Neural progenitor cell (in vitro differentiated cells): ENCODE measurements at regions not wholly inside any gene's neighbourhood (a gene's known extent, or its start where the extent isn't known, plus 50 kb on each side); places are given as distances from the start of the nearest gene placed in this dataset.
"Not testable (repeated sequence)": the region's sequence is repeated elsewhere in the genome, so short reads cannot be mapped to it uniquely, and the experiment has no call there.

Source experiments
- DNase-seq: peaks from one replicate; pipeline ENCODE4 v3.0.0-alpha.2; 2016; ENCODE audit warnings: low spot score
- H2AFZ ChIP-seq: fragments of 200-600 bp; sonication (generic); replicated peaks from 2 replicates; pipeline ENCODE4 v1.6.1; 2016; ENCODE audit warnings: antibody characterized with exemption
- H3F3A ChIP-seq: fragments of 200-600 bp; sonication (generic); 2 replicates; pipeline ENCODE4 v1.6.1; 2016; ENCODE audit warnings: antibody characterized with exemption, low read depth
- H3K27ac ChIP-seq: fragments of 200-600 bp; sonication (generic); 2 replicates; pipeline ENCODE4 v1.5.1; 2016; ENCODE audit warnings: mild to moderate bottlenecking
- H3K27me3 ChIP-seq: fragments of 200-600 bp; sonication (generic); 2 replicates; pipeline ENCODE4 v1.6.1; 2016; ENCODE audit warnings: mild to moderate bottlenecking, moderate library complexity
- H3K36me3 ChIP-seq: fragments of 200-600 bp; sonication (generic); 2 replicates; pipeline ENCODE4 v1.5.1; 2016
- H3K4me1 ChIP-seq: fragments of 200-600 bp; sonication (generic); 2 replicates; pipeline ENCODE4 v1.6.1; 2016; ENCODE audit warnings: mixed run types
- H3K4me2 ChIP-seq: fragments of 200-600 bp; sonication (generic); 2 replicates; pipeline ENCODE4 v1.6.1; 2016
- H3K4me3 ChIP-seq: fragments of 200-600 bp; sonication (generic); 2 replicates; pipeline ENCODE4 v1.5.1; 2016
- H3K79me2 ChIP-seq: fragments of 200-600 bp; sonication (generic); 2 replicates; pipeline ENCODE4 v1.6.1; 2016; ENCODE audit warnings: low read depth
- H3K9ac ChIP-seq: fragments of 200-600 bp; sonication (generic); 2 replicates; pipeline ENCODE4 v1.6.1; 2016
- H3K9me3 ChIP-seq: fragments of 200-600 bp; sonication (generic); 2 replicates; pipeline ENCODE4 v1.5.1; 2016; ENCODE audit warnings: low read depth
- H4K20me1 ChIP-seq: fragments of 200-600 bp; sonication (generic); 2 replicates; pipeline ENCODE4 v1.6.1; 2016; ENCODE audit warnings: low read depth
- H3K27ac Mint-ChIP-seq: 3 replicates; pipeline ENCODE4 v1.8.0; 2021; ENCODE audit warnings: mixed read lengths
- H3K27me3 Mint-ChIP-seq: 2 replicates; pipeline ENCODE4 v1.8.0; 2022; ENCODE audit warnings: low read depth, mild to moderate bottlenecking, inconsistent platforms, moderate library complexity, mixed read lengths; ENCODE audit not compliant: insufficient read depth
- H3K36me3 Mint-ChIP-seq: 3 replicates; pipeline ENCODE4 v1.8.0; 2021; ENCODE audit warnings: mixed read lengths
- H3K4me1 Mint-ChIP-seq: 3 replicates; pipeline ENCODE4 v1.8.0; 2021; ENCODE audit warnings: mixed read lengths
- H3K4me3 Mint-ChIP-seq: 3 replicates; pipeline ENCODE4 v1.8.0; 2021; ENCODE audit warnings: mild to moderate bottlenecking, moderate library complexity, mixed read lengths
- H3K9me3 Mint-ChIP-seq: 3 replicates; pipeline ENCODE4 v1.8.0; 2020; ENCODE audit warnings: mixed read lengths
- CTCF ChIP-seq: fragments of 200-600 bp; sonication (generic); IDR thresholded peaks from 2 replicates; pipeline ENCODE4 v1.5.1; 2017; ENCODE audit warnings: antibody characterized with exemption, mild to moderate bottlenecking
- EZH2 ChIP-seq: fragments of 200-600 bp; sonication (generic); IDR thresholded peaks from 2 replicates; pipeline ENCODE4 v1.6.1; 2017; ENCODE audit warnings: antibody characterized with exemption, mild to moderate bottlenecking, moderate library complexity
- EZH2phosphoT487 ChIP-seq: fragments of 200-600 bp; sonication (generic); IDR thresholded peaks from 2 replicates; pipeline ENCODE4 v1.6.1; 2017; ENCODE audit warnings: antibody characterized with exemption

- Histone ChIP-seq H3F3A (no peaks in the 10 kb centered on the region), H3K9me3 (no peaks in the 10 kb centered on the region), H3K27ac (no peak overlapping the region), H3K27me3 (no peaks in the 10 kb centered on the region), H3K4me2 (no peak overlapping the region), H3K79me2 (no peaks in the 10 kb centered on the region), H4K20me1 (no peaks in the 10 kb centered on the region), H3K9ac (no peak overlapping the region), H3K4me1 (no peaks in the 10 kb centered on the region), H2AFZ (peak overlapping the region; percentile 76), H3K4me3 (no peak overlapping the region), H3K36me3 (no peaks in the 10 kb centered on the region)
- TF ChIP-seq EZH2, result no peak
- TF ChIP-seq CTCF, result no peak
- TF ChIP-seq EZH2phosphoT487, result no peak
- Mint-ChIP-seq H3K36me3 (no peaks in the 10 kb centered on the region), H3K4me3 (no peak overlapping the region), H3K27ac (no peak overlapping the region), H3K9me3 (no peaks in the 10 kb centered on the region), H3K27me3 (peaks cover 4% of the 10 kb centered on the region), H3K4me1 (no peaks in the 10 kb centered on the region)
- no peak for DNase-seq
These were observed 554.3 kb upstream of the MIS18BP1 start for GRCh38 chr14:45807178-45807899.

- DNase-seq, result no peak
- Mint-ChIP-seq H3K9me3 (no peaks in the 10 kb centered on the region), H3K4me1 (peaks cover 7% of the 10 kb centered on the region), H3K4me3 (no peak overlapping the region), H3K36me3 (no peaks in the 10 kb centered on the region), H3K27ac (no peak overlapping the region), H3K27me3 (peaks cover 6% of the 10 kb centered on the region)
- Histone ChIP-seq H3K9me3 (no peaks in the 10 kb centered on the region), H2AFZ (no peak overlapping the region), H3K4me3 (no peak overlapping the region), H3K27me3 (no peaks in the 10 kb centered on the region), H3K36me3 (no peaks in the 10 kb centered on the region), H3K79me2 (no peaks in the 10 kb centered on the region), H3F3A (no peaks in the 10 kb centered on the region), H3K4me2 (no peak overlapping the region), H3K27ac (no peak overlapping the region), H3K4me1 (peaks cover 8% of the 10 kb centered on the region), H4K20me1 (no peaks in the 10 kb centered on the region), H3K9ac (no peak overlapping the region)
- no peak for TF ChIP-seq EZH2phosphoT487
These were observed 546.5 kb upstream of the MIS18BP1 start for GRCh38 chr14:45799511-45799910.

GRCh38 chr14:45798659-45799058 lies 545.7 kb upstream of the MIS18BP1 start:
- Mint-ChIP-seq H3K27ac (no peak overlapping the region), H3K27me3 (peaks cover 6% of the 10 kb centered on the region), H3K9me3 (no peaks in the 10 kb centered on the region), H3K4me3 (no peak overlapping the region), H3K4me1 (peaks cover 7% of the 10 kb centered on the region), H3K36me3 (no peaks in the 10 kb centered on the region)
- no peak overlapping the region for H3K4me2 ChIP-seq
- no peaks in the 10 kb centered on the region for H3K36me3 ChIP-seq
- H3K9ac ChIP-seq, result no peak overlapping the region
- no peak overlapping the region for H3K4me3 ChIP-seq
- H4K20me1 ChIP-seq, result no peaks in the 10 kb centered on the region
- H3K4me1 ChIP-seq, result peaks cover 8% of the 10 kb centered on the region
- TF ChIP-seq CTCF, result no peak
- H3K79me2 ChIP-seq, result no peaks in the 10 kb centered on the region
- H3K27me3 ChIP-seq, result no peaks in the 10 kb centered on the region
- no peak overlapping the region for H3K27ac ChIP-seq
- no peak for DNase-seq
- no peak overlapping the region for H2AFZ ChIP-seq
- no peaks in the 10 kb centered on the region for H3K9me3 ChIP-seq
- no peaks in the 10 kb centered on the region for H3F3A ChIP-seq

- H3K4me1 ChIP-seq, H3K27me3 ChIP-seq, H3K4me3 Mint-ChIP-seq, H3K36me3 ChIP-seq, H3K79me2 ChIP-seq, H3K9me3 ChIP-seq, H3K9me3 Mint-ChIP-seq, H3K27ac ChIP-seq, H4K20me1 ChIP-seq, H3K4me3 ChIP-seq, H3K27ac Mint-ChIP-seq, H3K4me1 Mint-ChIP-seq, H3K36me3 Mint-ChIP-seq, H3K9ac ChIP-seq, H3K27me3 Mint-ChIP-seq, H3F3A ChIP-seq: not testable (repeated sequence)
- Histone ChIP-seq H2AFZ (peak overlapping the region; percentile 89), H3K4me2 (peak overlapping the region; percentile 35)
- peak; percentile 73 for DNase-seq
These were observed 543.0 kb upstream of the MIS18BP1 start for GRCh38 chr14:45796006-45796405.
